IPS-18a (cell line): ENCODE measurements at regions not wholly inside any gene's neighbourhood (a gene's known extent, or its start where the extent isn't known, plus 50 kb on each side); places are given as distances from the start of the nearest gene placed in this dataset.

Source experiments
- H3K27ac ChIP-seq: one replicate; pipeline ENCODE4 v1.5.1; 2013; ENCODE audit warnings: low read length
- H3K27me3 ChIP-seq: one replicate; pipeline ENCODE4 v1.6.1; 2013; ENCODE audit warnings: mild to moderate bottlenecking, low read length; ENCODE audit not compliant: control insufficient read depth, insufficient read depth
- H3K36me3 ChIP-seq: one replicate; pipeline ENCODE4 v1.6.1; 2013; ENCODE audit warnings: low read depth, low read length; ENCODE audit not compliant: control insufficient read depth
- H3K4me1 ChIP-seq: one replicate; pipeline ENCODE4 v1.6.1; 2013; ENCODE audit warnings: low read depth, low read length; ENCODE audit not compliant: control insufficient read depth
- H3K4me3 ChIP-seq: one replicate; pipeline ENCODE4 v1.5.1; 2013; ENCODE audit warnings: low read length
- H3K9ac ChIP-seq: one replicate; pipeline ENCODE4 v1.6.1; 2013; ENCODE audit warnings: mild to moderate bottlenecking, low read length, moderate library complexity
- H3K9me3 ChIP-seq: one replicate; pipeline ENCODE4 v1.6.1; 2013; ENCODE audit warnings: low read depth, low read length; ENCODE audit not compliant: control insufficient read depth

- H3K9me3 ChIP-seq: no peaks in the 10 kb centered on the region
- H3K9ac ChIP-seq: no peak overlapping the region
- no peaks in the 10 kb centered on the region for H3K27me3 ChIP-seq
- H3K36me3 ChIP-seq: no peaks in the 10 kb centered on the region
- no peak overlapping the region for H3K4me3 ChIP-seq
- no peaks in the 10 kb centered on the region for H3K4me1 ChIP-seq
- H3K27ac ChIP-seq: no peak overlapping the region
These were observed 63.5 kb downstream of the ENC1 start for GRCh38 chr5:74576941-74577456.

DNA sequence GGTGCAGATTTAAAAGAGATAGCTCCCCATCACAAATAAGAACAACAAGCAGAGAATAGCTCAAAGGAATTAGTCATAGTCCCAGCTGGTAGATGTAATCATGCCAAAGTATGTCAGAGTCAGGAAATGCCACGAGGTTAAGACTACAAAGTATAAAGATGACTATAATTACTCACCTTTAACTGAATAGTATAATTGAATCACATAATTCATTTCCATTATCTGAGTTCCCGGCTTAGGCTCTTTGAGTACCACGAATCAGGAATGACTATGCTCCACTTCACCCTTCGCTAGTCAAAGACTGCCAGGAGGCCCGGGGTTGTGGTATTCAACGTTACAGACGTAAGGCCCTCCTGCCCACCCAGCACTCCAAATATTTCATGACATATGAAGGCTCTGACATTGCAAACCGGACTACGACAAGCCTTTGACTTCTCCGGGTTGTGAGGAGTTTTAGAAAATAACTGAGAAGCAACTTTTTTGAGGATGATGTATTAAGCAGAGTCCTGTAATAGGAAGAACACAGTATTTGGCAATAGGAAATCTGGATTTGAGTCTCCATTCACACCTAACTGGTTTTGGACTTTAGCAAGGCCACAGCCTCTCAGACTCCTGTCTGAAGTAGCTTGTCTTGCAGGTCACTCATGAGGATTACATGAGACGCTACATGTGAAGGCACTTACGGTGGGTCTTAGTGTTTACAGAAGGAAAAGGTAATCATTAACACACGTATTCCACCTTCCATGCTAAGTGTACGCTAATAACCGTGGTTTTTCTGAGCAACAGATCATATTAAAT lies 64.6 kb downstream of the ENC1 start:
- Histone ChIP-seq H3K27me3 (no peaks in the 10 kb centered on the region), H3K9me3 (no peaks in the 10 kb centered on the region), H3K9ac (no peak overlapping the region), H3K4me1 (no peaks in the 10 kb centered on the region), H3K27ac (no peak overlapping the region), H3K36me3 (no peaks in the 10 kb centered on the region), H3K4me3 (no peak overlapping the region)

DNA sequence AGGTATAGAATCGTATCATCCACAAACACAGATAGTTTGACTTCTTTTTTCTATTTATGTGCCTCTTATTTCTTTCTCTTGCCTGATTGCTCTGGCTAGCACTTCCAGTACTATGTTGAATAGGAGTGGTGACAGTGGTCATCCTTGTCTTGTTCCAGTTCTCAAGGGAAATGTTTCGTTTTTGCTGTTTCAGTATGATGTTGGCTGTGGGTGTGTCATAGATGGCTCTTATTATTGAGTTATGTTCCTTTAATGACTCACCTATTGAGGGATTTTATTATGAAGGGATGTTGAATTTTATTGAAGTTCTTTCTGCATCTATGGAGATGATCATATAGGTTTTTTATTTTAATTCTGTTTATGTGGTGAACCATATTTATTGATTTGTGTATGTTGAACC lies 70.3 kb downstream of the ENC1 start:
- H3K4me3 ChIP-seq: no peak overlapping the region
- no peaks in the 10 kb centered on the region for H3K36me3 ChIP-seq
- no peak overlapping the region for H3K27ac ChIP-seq
- no peaks in the 10 kb centered on the region for H3K9me3 ChIP-seq
- no peak overlapping the region for H3K9ac ChIP-seq
- no peaks in the 10 kb centered on the region for H3K27me3 ChIP-seq
- no peaks in the 10 kb centered on the region for H3K4me1 ChIP-seq

GRCh38 chr5:74567411-74567995 lies 73.0 kb downstream of the ENC1 start:
- Histone ChIP-seq H3K4me1 (no peaks in the 10 kb centered on the region), H3K4me3 (no peak overlapping the region), H3K27me3 (no peaks in the 10 kb centered on the region)

DNA sequence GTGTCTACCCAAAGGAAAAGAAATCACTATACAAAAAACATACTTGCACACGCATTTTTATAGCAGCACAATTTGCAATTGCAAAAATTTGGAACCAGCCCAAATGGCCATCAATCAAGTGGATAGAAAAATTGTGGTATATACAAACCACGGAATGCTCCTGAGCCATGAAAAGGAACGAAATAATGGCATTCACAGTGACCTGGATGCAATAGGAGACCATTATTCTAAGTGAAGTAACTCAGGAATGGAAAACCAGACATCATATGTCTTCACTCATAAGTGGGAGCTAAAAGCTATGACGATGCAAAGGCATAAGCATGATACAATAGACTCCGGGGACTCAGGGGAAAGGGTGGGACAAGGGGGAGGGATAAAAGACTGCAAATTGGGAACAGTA lies 78.4 kb downstream of the ENC1 start:
- no peak overlapping the region for H3K4me3 ChIP-seq
- H3K9ac ChIP-seq: no peak overlapping the region
- H3K27ac ChIP-seq: no peak overlapping the region
- no peaks in the 10 kb centered on the region for H3K4me1 ChIP-seq
- H3K36me3 ChIP-seq: no peaks in the 10 kb centered on the region
- H3K27me3 ChIP-seq: no peaks in the 10 kb centered on the region
- H3K9me3 ChIP-seq: no peaks in the 10 kb centered on the region

More at GRCh38 chr5:74567411-74567995, 73.0 kb downstream of the ENC1 start:
- H3K27ac ChIP-seq: no peak overlapping the region
- H3K9me3 ChIP-seq: no peaks in the 10 kb centered on the region
- no peak overlapping the region for H3K9ac ChIP-seq
- no peaks in the 10 kb centered on the region for H3K36me3 ChIP-seq

DNA sequence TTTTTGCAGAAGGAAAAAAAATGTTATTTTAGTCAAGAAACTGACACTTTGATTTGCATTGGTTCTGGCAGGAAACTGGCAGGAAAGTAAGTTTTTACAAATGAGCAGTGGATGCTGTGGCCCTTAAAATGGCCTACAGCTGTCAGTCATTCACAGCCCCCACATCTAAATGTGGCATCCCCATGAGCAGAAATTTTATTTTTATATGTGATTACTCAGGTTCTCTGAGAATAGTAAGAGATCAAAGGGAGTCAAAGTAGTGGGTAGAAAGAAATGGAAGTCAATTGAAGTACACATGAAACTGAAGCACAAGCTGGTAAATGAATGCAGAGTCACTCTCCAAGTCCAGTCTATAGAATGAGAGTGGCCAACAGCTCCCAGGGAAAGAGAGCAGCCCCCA lies 80.3 kb downstream of the ENC1 start:
- no peaks in the 10 kb centered on the region for H3K9me3 ChIP-seq
- H3K27ac ChIP-seq: no peak overlapping the region
- peaks cover 14% of the 10 kb centered on the region for H3K4me1 ChIP-seq
- H3K4me3 ChIP-seq: no peak overlapping the region
- no peak overlapping the region for H3K9ac ChIP-seq
- H3K27me3 ChIP-seq: no peaks in the 10 kb centered on the region
- H3K36me3 ChIP-seq: no peaks in the 10 kb centered on the region

DNA sequence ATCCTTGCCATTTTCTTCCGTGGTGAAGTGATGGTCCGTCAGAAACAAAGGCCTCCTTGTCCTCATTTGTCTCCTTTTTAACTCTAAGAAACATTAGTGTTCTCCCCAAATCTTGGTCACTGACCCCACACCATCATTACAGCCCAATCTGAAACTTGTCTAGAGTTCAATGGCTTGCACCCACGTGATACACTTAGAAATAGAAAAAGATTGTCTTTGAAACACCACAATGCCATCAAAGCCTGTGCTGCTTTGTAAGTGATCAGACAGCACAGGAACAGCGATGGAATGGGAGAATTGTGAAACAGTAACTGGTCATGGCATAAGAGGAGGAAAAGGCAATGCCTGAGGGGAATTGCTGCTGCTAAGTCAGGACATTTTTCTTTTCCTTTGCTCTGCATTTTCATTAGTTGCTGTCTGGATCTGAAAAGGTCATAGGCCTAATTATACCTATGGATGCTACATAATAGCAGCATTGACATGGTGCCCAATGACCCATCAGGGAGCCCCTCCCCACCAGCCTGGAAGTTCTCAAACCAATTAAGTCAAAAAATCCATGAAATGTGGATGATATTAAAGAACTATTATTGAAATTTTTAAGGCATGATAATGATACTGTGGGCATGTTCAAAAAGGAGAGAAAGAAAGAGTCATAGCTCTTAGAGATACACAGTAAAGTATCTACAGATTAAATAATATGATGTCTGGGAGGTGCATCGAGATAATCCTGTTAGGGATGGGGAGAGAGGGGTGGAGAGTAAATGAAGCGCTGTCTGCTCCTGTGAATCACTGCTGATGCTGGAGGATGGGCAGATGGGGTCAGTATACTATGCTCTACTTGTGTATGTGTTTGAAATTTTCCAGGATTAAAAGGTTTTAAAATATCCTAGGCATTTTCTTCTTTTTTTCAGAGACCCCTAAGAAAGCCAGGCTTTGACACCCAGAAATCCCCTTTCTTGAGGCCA lies 83.6 kb downstream of the ENC1 start:
- Histone ChIP-seq H3K27ac (no peak overlapping the region), H3K9ac (no peak overlapping the region), H3K4me1 (peaks cover 14% of the 10 kb centered on the region), H3K4me3 (no peak overlapping the region), H3K36me3 (no peaks in the 10 kb centered on the region), H3K9me3 (no peaks in the 10 kb centered on the region), H3K27me3 (no peaks in the 10 kb centered on the region)

DNA sequence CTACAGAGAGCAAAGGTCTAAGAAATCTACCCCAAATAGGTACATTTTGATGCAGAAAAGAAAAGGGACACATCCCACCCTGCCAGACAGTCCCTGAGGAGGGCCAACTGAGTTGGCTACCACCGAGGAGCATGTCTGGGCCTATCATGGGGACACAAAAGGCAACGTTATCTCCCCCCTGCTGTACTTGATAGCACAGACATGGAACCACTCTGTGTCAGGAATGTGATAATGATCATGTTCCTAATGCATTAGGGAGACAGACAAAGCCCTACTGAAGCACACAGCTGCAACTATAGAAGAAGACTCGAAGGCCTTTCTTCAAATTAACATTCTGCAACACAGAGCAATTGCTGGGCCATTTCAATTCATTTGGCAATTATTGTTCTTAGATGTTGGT lies 84.5 kb downstream of the ENC1 start:
- no peaks in the 10 kb centered on the region for H3K27me3 ChIP-seq
- no peak overlapping the region for H3K4me3 ChIP-seq
- no peak overlapping the region for H3K27ac ChIP-seq
- no peaks in the 10 kb centered on the region for H3K9me3 ChIP-seq
- no peak overlapping the region for H3K9ac ChIP-seq
- H3K36me3 ChIP-seq: no peaks in the 10 kb centered on the region
- peaks cover 14% of the 10 kb centered on the region for H3K4me1 ChIP-seq

GRCh38 chr5:74552101-74552500 lies 88.4 kb downstream of the ENC1 start:
- Histone ChIP-seq H3K9ac (no peak overlapping the region), H3K27ac (no peak overlapping the region), H3K4me1 (peaks cover 18% of the 10 kb centered on the region), H3K4me3 (no peak overlapping the region), H3K36me3 (no peaks in the 10 kb centered on the region), H3K27me3 (no peaks in the 10 kb centered on the region), H3K9me3 (no peaks in the 10 kb centered on the region)

DNA sequence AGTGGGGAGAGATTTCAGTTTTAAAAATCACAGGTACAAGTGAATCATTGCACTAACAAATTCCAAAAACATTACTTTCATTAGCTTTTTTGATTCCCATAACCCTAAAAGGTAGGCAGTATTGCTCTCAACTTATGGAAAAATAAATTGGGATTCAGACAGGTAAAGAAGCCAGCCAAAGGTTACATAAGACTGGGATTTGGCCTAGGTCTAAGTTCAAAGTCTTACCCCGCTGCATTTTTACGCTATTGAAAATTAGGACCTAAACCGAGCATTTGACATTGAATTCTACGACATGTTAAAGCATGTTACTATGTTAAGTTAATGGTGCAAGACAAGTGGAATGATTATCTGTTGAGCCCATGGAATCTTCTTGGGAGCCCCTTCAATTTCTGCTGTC lies 89.6 kb downstream of the ENC1 start:
- Histone ChIP-seq H3K36me3 (no peaks in the 10 kb centered on the region), H3K4me1 (peaks cover 7% of the 10 kb centered on the region), H3K9ac (no peak overlapping the region), H3K9me3 (no peaks in the 10 kb centered on the region), H3K27me3 (no peaks in the 10 kb centered on the region), H3K27ac (no peak overlapping the region), H3K4me3 (no peak overlapping the region)

GRCh38 chr5:74549384-74549783 lies 91.1 kb downstream of the ENC1 start:
- Histone ChIP-seq H3K9ac (no peak overlapping the region), H3K9me3 (no peaks in the 10 kb centered on the region), H3K27ac (no peak overlapping the region), H3K4me1 (peaks cover 10% of the 10 kb centered on the region), H3K4me3 (no peak overlapping the region), H3K27me3 (no peaks in the 10 kb centered on the region), H3K36me3 (no peaks in the 10 kb centered on the region)
